ENCODE measurements at regions not wholly inside any gene's neighbourhood (a gene's known extent, or its start where the extent isn't known, plus 50 kb on each side); places are given as distances from the start of the nearest gene placed in this dataset.

GRCh38 chr4:124234771-124235170 lies 477.8 kb downstream of the ANKRD50 start:
- CTCF ChIA-PET = no interaction called here
- no peaks in the 10 kb centered on the region for H3K27me3 ChIP-seq (ENCODE audit: control insufficient read depth, insufficient read depth, low read length)
- POLR2A ChIA-PET = no interaction called here
- DNase-seq (ENCODE audit: low read depth) = no peak
- H3K4me3 ChIP-seq (ENCODE audit: low read depth, low read length) = no peak overlapping the region
- TF ChIP-seq CTCF (IDR thresholded peaks at IDR 0.05; ENCODE audit: insufficient read depth, low read depth, low read length) = no peak
- no peaks in the 10 kb centered on the region for H3K36me3 ChIP-seq (ENCODE audit: control insufficient read depth, insufficient read depth, low read length)

GRCh38 chr4:124243671-124244366 lies 468.7 kb downstream of the ANKRD50 start:
- CTCF ChIA-PET = interaction anchor here (1.3 kb wide), 1 partner anchor 10 kb away, joined by 4 read pairs; no protein-coding TSS in a partner anchor
- POLR2A ChIA-PET = no interaction called here
- H3K4me3 ChIP-seq (ENCODE audit: low read depth, low read length) = no peak overlapping the region
- no peaks in the 10 kb centered on the region for H3K27me3 ChIP-seq (ENCODE audit: control insufficient read depth, insufficient read depth, low read length)
- TF ChIP-seq CTCF (IDR thresholded peaks at IDR 0.05; ENCODE audit: insufficient read depth, low read depth, low read length) = no peak
- H3K36me3 ChIP-seq (ENCODE audit: control insufficient read depth, insufficient read depth, low read length) = no peaks in the 10 kb centered on the region
- no peak for DNase-seq (ENCODE audit: low read depth)

GRCh38 chr4:124253080-124253479 lies 459.5 kb downstream of the ANKRD50 start:
- DNase-seq (ENCODE audit: low read depth) = no peak
- ChIA-PET CTCF (interaction anchor here (1.2 to 1.3 kb wide), 2 partner anchors 9 kb away, joined by 3 to 4 read pairs; no protein-coding TSS in a partner anchor), POLR2A (no interaction called here)
- no peak for TF ChIP-seq CTCF (IDR thresholded peaks at IDR 0.05; ENCODE audit: insufficient read depth, low read depth, low read length)
- Histone ChIP-seq H3K36me3 (ENCODE audit: control insufficient read depth, insufficient read depth, low read length) (no peaks in the 10 kb centered on the region), H3K27me3 (ENCODE audit: control insufficient read depth, insufficient read depth, low read length) (no peaks in the 10 kb centered on the region), H3K4me3 (ENCODE audit: low read depth, low read length) (no peak overlapping the region)

- TF ChIP-seq CTCF (IDR thresholded peaks at IDR 0.05; ENCODE audit: insufficient read depth, low read depth, low read length) = peak; percentile 85
- H3K27me3 ChIP-seq (ENCODE audit: control insufficient read depth, insufficient read depth, low read length) = no peaks in the 10 kb centered on the region
- ChIA-PET CTCF (interaction anchor here (0.7 to 0.9 kb wide), 5 partner anchors 9 to 1341 kb away, joined by 3 to 4 read pairs (median 3); no protein-coding TSS in a partner anchor), POLR2A (no interaction called here)
- H3K36me3 ChIP-seq (ENCODE audit: control insufficient read depth, insufficient read depth, low read length) = no peaks in the 10 kb centered on the region
- H3K4me3 ChIP-seq (ENCODE audit: low read depth, low read length) = no peak overlapping the region
- peak; percentile 37 for DNase-seq (ENCODE audit: low read depth)
These were observed 450.0 kb downstream of the ANKRD50 start for GRCh38 chr4:124262211-124263179.

GRCh38 chr4:124265701-124266100 lies 446.8 kb downstream of the ANKRD50 start:
- no peak for DNase-seq (ENCODE audit: low read depth)
- CTCF ChIA-PET = interaction anchor here (0.6 kb wide), 1 partner anchor 1138 kb away, joined by 3 read pairs; no protein-coding TSS in a partner anchor
- Histone ChIP-seq H3K36me3 (ENCODE audit: control insufficient read depth, insufficient read depth, low read length) (no peaks in the 10 kb centered on the region), H3K4me3 (ENCODE audit: low read depth, low read length) (no peak overlapping the region), H3K27me3 (ENCODE audit: control insufficient read depth, insufficient read depth, low read length) (no peaks in the 10 kb centered on the region)
- POLR2A ChIA-PET = no interaction called here
- TF ChIP-seq CTCF (IDR thresholded peaks at IDR 0.05; ENCODE audit: insufficient read depth, low read depth, low read length) = no peak
